H7 (cell line): ENCODE measurements at regions not wholly inside any gene's neighbourhood (a gene's known extent, or its start where the extent isn't known, plus 50 kb on each side); places are given as distances from the start of the nearest gene placed in this dataset.
"Not testable (repeated sequence)": the region's sequence is repeated elsewhere in the genome, so short reads cannot be mapped to it uniquely, and the experiment has no call there.

Source experiments
- DNase-seq: peaks from one replicate; pipeline ENCODE4 v3.0.0; 2012
- H3K27me3 ChIP-seq: 2 replicates; pipeline ENCODE4 v1.6.0; 2011; ENCODE audit warnings: mild to moderate bottlenecking, low read length; ENCODE audit not compliant: control insufficient read depth, insufficient read depth
- H3K36me3 ChIP-seq: replicated peaks from 2 replicates; pipeline ENCODE4 v1.5.1; 2011; ENCODE audit warnings: low read length; ENCODE audit not compliant: control insufficient read depth, insufficient read depth
- H3K4me3 ChIP-seq: 2 replicates; pipeline ENCODE4 v1.5.1; 2011; ENCODE audit warnings: low read depth, mild to moderate bottlenecking, control low read depth, low read length, moderate library complexity; ENCODE audit not compliant: insufficient read depth

DNA sequence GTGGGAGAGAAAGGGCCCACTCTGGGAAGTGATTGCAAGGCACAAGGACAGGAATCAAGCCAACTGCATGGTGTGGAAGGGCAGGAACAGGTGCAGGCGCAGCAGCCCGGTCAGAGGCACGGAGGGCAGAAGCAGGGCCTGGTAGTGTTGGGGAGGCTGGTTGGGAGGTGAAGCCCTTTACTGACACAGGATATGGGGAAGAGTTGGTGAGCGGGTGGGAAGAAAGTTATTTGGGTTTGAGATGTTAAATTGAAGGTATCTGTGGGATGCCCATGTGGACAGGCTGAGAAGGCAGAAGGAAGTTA is 83.6 kb upstream of the ABHD2 start:
- Histone ChIP-seq H3K4me3 (no peak overlapping the region), H3K36me3 (no peaks in the 10 kb centered on the region), H3K27me3 (no peaks in the 10 kb centered on the region; the same call in 1 of the 2 replicates)
- no peak for DNase-seq

DNA sequence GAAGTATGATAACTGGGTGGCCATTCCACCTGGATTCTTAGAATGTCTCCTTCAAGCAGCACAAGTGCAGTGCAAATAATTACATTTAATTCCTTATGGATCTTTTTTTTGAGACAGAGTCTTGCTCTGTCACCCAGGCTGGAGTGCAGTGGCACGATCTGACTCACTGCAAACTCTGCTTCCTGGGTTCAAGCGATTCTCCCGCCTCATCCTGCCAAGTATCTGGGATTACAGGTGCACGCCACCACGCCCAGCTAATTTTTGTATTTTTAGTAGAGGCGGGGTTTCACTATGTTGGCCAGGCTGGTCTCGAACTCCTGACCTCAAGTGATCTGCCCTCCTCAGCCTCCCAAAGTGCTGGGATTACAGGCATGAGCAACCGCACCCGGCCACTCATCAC is 80.7 kb upstream of the ABHD2 start:
- not testable (repeated sequence) for DNase-seq, H3K4me3 ChIP-seq, H3K27me3 ChIP-seq, H3K36me3 ChIP-seq

DNA sequence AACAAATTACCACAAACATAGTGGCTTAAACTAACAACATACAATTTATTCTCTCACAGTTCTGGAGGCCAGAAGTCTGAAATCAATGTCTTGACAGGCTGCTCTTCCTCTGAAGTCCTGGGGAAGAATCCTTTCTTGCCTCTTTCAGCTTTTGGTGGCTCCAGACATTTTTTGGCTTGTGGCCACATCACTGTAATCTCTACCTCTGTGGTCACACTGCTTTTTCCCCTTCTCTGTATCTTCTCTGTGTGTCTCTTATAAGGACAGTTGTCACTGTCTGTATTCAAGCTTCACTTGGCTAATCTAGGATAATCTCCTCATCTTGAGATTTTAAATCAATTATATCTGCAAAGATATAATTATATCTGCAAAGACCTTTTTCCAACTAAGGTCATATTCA is 80.3 kb upstream of the ABHD2 start:
- no peaks in the 10 kb centered on the region; the same call in 1 of the 2 replicates for H3K27me3 ChIP-seq
- no peak for DNase-seq
- H3K36me3 ChIP-seq, result no peaks in the 10 kb centered on the region
- no peak overlapping the region for H3K4me3 ChIP-seq

DNA sequence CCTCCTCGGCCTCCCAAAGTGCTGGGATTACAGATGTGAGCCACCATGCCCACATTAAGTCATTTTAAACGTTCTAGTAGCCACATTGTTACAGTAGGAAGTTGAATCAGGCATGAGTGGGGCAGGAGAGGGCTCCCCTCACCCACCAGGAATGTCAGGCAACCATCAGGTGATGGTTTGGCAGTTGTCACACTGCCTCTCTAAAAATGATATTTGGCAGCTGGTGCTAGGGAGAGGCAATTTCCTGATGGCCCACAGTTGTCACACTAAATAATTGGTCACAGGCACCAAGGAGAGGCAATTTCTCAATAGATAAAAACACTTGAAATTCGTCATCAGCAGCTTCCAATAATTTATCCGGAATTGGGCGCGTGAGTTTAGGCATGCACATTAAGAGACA is 79.2 kb upstream of the ABHD2 start:
- Histone ChIP-seq H3K36me3 (no peaks in the 10 kb centered on the region), H3K27me3 (no peaks in the 10 kb centered on the region), H3K4me3 (no peak overlapping the region)
- no peak for DNase-seq

DNA sequence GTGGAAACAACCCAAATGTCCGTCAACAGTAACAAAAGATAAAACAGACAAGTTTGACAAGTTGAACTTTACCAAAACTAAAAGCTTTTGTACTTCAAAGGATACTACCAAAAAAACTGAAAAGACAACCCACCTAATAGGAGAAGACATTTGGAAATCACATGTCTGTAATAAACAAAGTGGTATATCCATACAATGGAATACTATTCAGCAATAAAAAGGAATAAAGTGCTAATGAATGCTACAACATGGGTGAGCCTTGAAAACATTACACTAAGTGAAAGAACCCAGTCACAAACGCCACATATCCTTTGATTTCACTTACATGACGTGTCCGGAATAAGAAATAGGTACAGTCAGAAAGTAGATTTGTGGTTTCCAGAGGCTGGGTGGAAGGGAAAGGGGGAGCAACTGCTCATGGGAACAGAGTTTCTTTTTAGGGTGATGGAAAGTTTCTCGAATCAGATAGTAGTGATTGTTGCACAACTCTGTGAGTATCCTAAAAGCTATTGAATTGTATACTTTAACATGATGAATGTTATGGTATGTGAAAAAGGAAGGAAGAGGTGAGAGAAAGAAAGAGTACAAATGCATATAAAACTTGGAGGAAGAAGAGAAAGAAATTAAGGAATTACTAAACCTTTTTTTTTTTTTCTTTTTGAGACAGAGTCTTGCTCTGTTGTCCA is 72.7 kb upstream of the ABHD2 start:
- H3K4me3 ChIP-seq, result no peak overlapping the region
- peaks cover 3% of the 10 kb centered on the region; the same call in 1 of the 2 replicates for H3K27me3 ChIP-seq
- no peaks in the 10 kb centered on the region for H3K36me3 ChIP-seq
- no peak for DNase-seq

DNA sequence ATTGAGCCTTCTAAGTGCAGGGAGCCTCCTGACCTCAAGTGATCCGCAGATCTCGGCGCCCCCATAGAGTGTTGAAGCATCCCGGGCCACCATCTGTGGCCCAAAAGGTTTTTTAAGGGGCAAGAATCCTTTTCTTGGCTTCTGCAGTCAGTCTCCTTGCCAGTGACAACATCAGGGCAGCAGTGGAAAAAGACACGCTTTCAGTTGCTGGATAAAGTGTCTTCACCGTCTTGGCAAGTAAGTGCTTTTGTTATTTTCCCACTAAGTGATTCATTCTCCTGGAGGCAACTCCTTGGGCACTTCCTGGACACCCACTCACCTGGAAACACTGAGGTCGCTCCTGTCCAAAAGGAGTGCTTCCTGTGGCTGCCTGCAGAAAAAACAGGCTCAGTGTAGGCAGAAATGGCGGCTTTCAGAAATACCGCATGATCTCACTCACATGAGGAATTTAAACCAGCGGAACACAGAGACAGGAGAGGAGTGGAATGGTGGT is 71.7 kb upstream of the ABHD2 start:
- Histone ChIP-seq H3K36me3 (no peaks in the 10 kb centered on the region), H3K27me3 (peaks cover 3% of the 10 kb centered on the region; the same call in 1 of the 2 replicates), H3K4me3 (no peak overlapping the region)
- DNase-seq, result no peak

DNA sequence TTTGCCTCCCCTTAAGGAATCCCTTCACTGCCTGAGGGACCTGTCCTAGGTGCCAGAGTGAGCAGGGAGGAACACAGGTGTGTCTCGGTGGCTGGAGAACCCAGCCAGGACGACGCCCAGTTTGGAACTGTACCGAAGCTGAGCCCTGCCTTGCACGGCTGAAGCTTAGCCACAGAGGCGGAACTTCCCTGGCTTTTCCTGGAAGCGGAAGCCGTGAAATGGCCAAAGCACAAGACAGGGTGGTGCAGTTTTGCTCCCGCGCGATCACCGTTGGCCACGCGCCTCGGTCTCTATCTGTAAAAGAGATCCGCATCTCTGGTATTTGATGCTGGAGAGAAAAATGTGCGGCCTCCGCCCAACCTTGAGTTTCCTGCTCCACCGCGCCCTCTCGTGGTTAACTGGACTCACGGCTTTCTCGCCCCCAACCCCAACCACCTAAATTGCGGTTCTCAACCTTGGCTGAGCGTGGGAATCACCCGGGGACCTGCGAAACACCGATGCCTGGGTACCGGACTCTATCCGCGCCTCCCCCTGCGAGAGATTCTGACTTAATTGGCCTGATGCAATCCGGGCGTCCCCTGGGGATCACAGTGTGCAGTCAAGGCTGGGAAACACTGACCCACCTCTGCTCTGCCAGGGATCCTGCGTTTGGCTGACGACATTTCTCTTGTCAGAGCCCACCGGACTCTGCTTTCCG is 70.7 kb upstream of the ABHD2 start:
- H3K27me3 ChIP-seq, result peaks cover 3% of the 10 kb centered on the region; the same call in 1 of the 2 replicates
- no peaks in the 10 kb centered on the region for H3K36me3 ChIP-seq
- DNase-seq, result peak; percentile 84
- no peak overlapping the region for H3K4me3 ChIP-seq

DNA sequence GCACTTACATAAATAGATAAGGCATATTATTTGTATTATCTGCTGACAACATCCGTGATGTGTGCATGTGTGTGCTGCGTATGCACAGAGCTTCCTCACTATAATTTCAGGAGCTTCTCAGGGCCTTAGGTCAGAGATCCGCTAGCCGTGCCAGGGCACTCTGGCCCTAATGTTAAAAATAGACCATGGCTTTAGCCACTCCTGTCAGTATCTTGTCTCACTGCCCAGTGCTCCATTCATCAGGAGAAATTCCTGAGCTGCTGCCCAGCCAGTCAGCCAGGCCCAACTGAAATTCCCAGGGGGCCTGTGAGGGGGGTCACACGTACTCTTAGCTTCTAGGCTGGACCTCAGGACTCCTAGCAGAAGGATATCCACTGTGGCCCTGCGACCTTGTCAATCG is 70.0 kb upstream of the ABHD2 start:
- Histone ChIP-seq H3K4me3 (no peak overlapping the region), H3K27me3 (peaks cover 3% of the 10 kb centered on the region; the same call in 1 of the 2 replicates), H3K36me3 (no peaks in the 10 kb centered on the region)
- DNase-seq, result no peak

DNA sequence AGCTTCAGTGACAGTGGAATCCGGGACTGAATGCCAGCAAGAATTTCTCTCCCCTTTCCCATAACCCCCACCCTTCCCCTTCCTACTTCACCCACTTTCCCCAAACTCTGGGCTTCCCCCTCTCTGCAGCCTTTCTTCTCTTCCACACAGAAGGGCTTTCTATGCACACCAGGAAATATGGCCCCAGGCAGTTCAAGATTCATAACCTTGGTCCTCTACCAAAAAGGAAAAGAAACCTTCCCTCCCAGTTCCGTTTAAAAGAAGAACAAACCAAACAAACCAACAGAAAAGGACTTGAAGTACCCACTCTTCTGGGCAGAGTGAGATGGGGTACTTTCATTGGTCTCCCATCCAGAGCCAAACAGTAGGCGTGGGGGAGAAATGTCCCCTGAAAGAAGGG is 68.8 kb upstream of the ABHD2 start:
- H3K4me3 ChIP-seq, result no peak overlapping the region
- H3K27me3 ChIP-seq, result peaks cover 3% of the 10 kb centered on the region; the same call in 1 of the 2 replicates
- no peaks in the 10 kb centered on the region for H3K36me3 ChIP-seq
- DNase-seq, result no peak

DNA sequence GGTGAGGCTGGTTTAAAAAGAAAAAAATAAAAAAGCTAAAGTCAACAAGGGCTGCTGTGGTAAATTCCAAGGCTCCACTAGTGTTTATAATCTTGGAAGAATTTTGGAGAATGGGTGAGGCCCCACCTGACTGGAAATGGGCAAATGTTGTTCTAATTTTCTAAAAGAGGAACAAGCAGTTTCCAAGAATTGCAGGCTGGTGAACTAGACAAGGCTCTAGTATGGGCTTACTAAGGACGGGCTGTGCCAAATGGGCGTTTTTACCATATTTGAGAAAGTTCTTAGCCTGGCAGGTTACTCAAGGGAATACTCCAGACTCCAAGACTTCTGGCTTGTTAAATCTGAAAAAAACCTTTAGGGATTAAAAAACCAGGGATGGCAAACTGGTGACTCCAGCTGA is 67.0 kb upstream of the ABHD2 start:
- Histone ChIP-seq H3K36me3 (no peaks in the 10 kb centered on the region), H3K4me3 (no peak overlapping the region), H3K27me3 (peaks cover 3% of the 10 kb centered on the region; the same call in 1 of the 2 replicates)
- DNase-seq, result no peak

DNA sequence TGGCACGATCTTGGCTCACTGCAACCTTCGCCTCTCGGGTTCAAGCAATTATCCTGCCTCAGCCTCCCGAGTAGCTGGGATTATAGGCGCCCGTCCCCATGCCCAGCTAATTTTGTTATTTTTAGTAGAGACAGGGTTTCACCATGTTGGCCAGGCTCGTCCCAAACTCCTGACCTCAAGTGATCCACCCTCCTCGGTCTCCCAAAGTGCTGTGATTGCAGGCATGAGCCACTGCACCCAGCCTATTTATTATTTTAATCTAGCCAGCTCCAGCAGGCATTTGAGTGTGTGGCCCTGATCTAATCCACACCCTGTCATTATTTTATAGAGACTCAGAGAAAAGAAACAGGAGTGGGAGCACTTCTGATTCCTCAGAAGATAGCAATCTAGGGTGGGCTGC is 66.4 kb upstream of the ABHD2 start:
- H3K36me3 ChIP-seq, DNase-seq, H3K27me3 ChIP-seq, H3K4me3 ChIP-seq: not testable (repeated sequence)

DNA sequence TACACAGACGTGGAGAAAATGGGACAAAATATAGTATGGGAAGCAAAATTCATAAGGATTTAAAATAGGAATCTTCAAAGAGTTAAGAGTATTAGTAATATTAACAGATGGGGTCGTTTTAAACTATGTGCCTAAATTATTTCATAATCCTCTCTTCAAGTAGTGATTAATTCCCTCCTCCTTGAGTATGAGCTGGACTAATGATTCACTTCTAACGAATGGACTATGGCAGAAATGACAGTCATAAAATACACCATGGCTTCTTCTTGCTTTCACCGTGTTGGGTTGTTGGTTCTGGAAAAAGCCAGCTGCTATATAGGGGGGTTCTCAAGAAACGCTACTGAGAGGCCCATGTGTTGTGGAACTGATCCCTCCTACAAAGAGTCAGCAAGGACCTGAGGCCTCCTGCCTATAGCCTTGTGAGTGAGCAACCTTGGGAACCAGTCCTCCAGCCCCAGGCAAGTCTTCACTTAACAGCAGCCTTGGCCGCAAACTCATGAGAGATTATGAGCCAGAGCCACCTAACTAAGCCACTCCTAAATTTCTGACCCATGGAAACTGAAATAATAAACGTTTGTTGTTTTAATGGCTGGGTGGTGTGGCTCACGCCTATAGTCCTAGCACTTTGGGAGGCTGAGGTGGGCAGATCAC is 64.8 kb upstream of the ABHD2 start:
- H3K27me3 ChIP-seq, result no peaks in the 10 kb centered on the region; the same call in 1 of the 2 replicates
- H3K36me3 ChIP-seq, result no peaks in the 10 kb centered on the region
- DNase-seq, result no peak
- H3K4me3 ChIP-seq, result no peak overlapping the region

DNA sequence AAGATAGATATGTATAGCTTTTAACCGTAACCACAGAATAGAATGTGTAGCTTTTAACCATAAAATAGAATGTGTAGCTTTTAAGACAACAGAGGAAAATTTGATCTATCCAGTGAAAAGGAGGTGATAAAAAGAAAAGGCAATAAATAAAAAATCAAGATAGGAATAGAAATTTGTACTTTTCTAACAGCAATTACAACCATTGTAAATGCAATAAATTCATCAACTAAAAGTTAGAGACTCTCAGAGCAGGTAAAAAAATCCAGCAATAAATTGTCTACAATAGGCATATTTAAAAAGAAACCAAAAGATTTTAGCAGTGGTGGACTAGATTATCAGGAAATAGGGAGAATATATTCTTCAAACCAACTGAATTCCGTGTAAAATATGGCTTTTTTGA is 63.8 kb upstream of the ABHD2 start:
- no peak overlapping the region for H3K4me3 ChIP-seq
- DNase-seq, result no peak

DNA sequence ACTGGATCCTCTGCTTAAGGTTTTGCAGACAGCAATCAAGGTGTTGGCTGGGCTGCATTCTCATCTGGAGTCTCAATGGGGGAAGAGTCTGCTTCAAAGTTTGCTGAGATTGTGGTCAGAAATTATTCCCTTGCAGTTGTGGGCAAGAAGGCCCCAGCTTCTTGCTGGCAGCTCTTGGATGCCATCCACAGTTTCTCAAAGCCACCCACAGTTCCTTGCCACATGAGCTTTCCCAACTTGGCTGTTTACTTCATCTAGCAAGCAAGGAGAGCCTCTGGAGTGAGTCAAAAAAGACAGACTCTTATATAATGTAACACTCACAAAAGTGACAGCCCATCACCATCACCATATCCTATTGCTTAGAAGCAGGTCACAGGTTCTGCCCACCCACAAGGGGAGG is 62.1 kb upstream of the ABHD2 start:
- no peak for DNase-seq
- H3K27me3 ChIP-seq, result no peaks in the 10 kb centered on the region; the same call in 1 of the 2 replicates

More for the DNA sequence above, 63.8 kb upstream of the ABHD2 start:
- Histone ChIP-seq H3K36me3 (no peaks in the 10 kb centered on the region), H3K27me3 (no peaks in the 10 kb centered on the region; the same call in 1 of the 2 replicates)

DNA sequence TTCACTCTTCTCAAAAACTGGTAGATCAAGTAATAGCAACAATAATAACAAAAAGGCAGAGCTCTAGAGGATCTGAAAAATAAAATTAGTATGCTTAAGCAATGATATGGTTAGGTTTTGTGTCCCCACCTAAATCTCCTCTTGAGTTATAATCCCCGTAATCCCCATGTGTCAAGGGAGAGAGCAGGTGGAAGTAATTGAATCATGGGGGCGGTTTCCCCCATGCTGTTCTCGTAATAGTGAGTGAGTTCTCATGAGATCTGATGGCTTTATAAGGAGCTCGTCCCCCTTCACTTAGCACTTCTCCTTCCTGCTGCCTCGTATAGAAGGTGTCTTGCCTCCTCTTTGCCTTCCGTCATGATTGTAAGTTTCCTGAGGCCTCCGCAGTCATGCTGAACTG is 60.2 kb upstream of the ABHD2 start:
- Histone ChIP-seq H3K27me3 (no peaks in the 10 kb centered on the region), H3K36me3 (no peaks in the 10 kb centered on the region), H3K4me3 (no peak overlapping the region)
- no peak for DNase-seq

More for the DNA sequence above, 62.1 kb upstream of the ABHD2 start:
- Histone ChIP-seq H3K36me3 (no peaks in the 10 kb centered on the region), H3K4me3 (no peak overlapping the region)
